Activated CD4-positive, CD25-positive, alpha-beta regulatory T cell treated with anti-CD3 and anti-CD28 coated beads, Interleukin-2, amount 50 U/mL, for 72 hours (primary cell): ENCODE measurements at regions not wholly inside any gene's neighbourhood (a gene's known extent, or its start where the extent isn't known, plus 50 kb on each side); places are given as distances from the start of the nearest gene placed in this dataset.
"Not testable (repeated sequence)": the region's sequence is repeated elsewhere in the genome, so short reads cannot be mapped to it uniquely, and the experiment has no call there.

Experiments used
- DNase-seq: peaks from one replicate; pipeline ENCODE4 v3.0.0; 2021

DNA sequence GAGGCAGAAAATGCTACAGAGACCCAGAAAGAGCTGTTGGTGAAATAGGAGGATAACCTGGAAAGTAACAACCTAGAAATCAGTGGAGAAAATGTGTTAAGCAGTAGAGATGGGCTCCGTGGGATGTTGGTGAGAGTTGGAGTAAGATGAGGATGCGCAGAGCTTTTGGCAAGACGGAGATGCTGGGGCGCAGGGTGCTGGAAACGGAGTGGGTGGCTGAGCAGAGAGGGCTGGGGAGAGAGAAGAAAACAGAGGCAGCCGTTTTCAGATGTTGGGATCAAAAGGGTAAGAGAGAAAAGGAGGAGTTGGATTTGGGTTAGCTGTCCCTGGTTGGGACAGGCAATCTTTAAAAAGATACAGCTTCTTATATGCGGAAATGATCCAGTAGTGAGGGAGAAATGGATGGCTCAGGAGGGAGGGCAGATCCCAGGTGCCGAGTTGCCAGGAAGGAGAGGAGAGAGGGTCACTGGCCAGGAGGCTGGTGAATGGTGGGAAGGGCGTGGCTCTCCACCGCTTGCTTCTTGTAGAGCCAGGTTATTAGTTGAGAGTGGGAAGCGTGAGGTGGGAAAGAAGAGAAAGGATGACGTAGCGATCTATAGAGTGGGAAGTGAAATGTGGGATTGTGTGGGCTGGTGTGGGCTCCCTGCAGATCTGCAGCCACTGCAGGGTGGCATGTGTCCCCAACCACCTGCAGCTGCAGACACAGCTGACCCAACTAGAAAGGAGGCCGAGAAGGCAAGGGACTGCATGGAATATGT is 182.2 kb upstream of the SVIL start:
- no peak for DNase-seq

DNA sequence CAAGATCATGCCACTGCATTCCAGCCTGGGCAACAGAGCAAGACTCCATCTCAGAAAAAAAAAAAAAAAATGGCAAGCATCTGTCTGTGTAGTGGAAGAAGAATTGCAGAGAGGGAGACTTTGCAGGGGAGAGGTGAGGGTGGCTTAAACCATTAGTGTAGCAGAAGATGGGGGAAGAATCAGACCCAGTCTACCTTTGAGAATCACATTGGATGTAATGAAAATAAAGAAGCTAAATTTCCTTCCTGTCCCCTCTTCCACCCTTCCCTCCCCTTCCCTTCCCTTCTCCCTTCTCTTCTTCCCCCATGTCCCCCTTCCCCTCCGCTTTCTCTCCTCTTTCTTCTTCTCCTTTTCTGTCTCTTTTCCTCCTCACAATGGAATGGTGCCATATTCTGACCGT is 180.8 kb upstream of the SVIL start:
- no peak for DNase-seq

- no peak for DNase-seq
Observed at GRCh38 chr10:29811751-29812427, 177.1 kb upstream of the SVIL start.

DNA sequence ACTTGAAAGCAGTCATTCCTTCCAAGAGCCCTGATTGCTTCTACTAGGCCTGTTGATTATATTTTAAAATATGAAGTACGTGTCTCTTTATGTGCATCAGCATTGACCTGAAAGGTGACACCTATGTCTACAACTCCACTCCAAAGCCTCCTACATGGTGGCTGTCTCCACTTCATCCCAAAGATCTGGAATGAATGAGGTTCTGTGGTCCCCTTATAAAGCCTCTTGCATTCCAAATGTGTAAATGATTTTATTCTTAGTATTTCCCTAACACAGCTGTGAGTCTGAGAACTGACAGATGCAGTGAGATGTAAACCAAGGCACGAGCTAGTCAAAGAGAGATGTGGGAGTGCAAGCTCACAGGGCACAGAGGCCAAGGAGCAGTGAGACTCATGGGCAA is 176.0 kb upstream of the SVIL start:
- DNase-seq = no peak

DNA sequence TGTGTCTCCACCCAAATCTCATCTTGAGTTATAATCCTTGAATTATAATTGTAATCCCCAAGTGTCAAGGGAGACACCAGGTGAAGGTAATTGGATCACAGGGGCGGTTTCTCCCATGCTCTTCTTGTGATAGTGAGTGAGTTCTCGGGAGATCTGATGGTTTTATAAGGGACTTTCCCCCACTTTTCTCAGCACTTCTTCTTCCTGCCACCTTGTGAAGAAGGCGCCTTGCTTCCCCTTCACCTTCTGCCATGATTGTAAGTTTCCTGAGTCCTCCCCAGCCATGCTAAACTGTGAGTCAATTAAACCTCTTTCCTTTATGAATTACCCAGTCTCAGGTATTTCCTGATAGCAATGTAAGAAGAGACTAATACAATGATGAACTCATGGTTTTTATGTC is 175.5 kb upstream of the SVIL start:
- not testable (repeated sequence) for DNase-seq

- no peak for DNase-seq
Observed at GRCh38 chr10:29809383-29809782, 174.6 kb upstream of the SVIL start.

- DNase-seq = no peak
Observed at GRCh38 chr10:29807163-29807806, 172.5 kb upstream of the SVIL start.

GRCh38 chr10:29806350-29806788 is 171.6 kb upstream of the SVIL start:
- DNase-seq = no peak

GRCh38 chr10:29805134-29805723 is 170.5 kb upstream of the SVIL start:
- no peak for DNase-seq

DNA sequence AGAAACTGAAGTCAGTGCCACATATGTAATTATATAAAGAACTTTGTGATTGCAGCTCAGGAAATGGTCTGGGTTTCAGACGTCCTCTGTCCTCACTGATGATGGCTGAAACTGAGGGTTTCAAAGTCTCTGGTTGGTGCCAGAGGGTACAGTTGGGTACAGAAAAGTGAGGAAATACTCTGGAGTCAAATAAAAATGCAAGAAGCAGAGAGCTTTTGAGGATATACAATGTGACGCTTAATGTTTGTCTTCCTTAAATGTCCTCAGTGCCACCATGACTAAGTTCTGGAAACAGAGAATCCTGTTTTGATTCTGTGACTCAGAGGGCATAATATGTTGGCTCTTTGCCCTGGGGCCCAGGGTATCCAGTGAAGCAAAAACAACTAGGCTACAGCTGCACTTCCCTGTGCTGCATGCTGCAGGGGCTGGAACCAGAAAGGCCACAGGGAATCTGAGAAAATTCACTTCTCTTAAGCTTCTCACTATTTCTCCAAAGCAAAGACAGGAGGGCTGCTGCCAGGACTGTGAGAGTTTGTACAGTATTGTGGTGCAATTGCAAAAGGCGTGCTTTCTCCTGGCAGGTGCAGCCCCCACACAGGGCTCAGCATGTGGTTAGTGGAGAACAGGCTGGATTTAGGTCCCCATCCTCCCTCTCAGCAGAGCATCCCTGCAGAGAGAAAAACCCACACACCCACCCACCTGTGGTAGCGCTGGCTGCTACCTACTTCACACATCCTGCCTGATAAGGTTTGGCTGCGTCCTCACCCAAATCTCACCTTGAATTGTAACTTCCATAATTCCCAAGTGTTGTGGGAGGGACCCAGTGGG is 169.5 kb upstream of the SVIL start:
- DNase-seq = no peak

DNA sequence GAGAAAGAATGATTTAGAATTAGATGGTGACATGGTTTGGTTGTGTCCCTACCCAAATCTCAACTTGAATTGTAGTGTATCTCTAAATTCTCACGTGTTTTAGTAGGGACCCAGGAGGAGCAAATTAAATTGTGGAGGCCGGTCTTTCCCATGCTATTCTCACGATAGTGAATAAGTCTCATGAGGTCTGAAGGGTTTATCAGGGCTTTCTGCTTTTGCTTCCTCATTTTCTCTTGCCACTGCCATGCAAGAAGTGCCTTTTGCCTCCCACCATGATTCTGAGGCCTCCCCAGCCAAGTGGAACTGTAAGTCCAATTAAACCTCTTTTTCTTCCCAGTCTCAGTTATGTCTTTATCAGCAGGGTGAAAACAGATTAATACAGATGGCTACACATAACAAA is 167.4 kb upstream of the SVIL start:
- no peak for DNase-seq

DNA sequence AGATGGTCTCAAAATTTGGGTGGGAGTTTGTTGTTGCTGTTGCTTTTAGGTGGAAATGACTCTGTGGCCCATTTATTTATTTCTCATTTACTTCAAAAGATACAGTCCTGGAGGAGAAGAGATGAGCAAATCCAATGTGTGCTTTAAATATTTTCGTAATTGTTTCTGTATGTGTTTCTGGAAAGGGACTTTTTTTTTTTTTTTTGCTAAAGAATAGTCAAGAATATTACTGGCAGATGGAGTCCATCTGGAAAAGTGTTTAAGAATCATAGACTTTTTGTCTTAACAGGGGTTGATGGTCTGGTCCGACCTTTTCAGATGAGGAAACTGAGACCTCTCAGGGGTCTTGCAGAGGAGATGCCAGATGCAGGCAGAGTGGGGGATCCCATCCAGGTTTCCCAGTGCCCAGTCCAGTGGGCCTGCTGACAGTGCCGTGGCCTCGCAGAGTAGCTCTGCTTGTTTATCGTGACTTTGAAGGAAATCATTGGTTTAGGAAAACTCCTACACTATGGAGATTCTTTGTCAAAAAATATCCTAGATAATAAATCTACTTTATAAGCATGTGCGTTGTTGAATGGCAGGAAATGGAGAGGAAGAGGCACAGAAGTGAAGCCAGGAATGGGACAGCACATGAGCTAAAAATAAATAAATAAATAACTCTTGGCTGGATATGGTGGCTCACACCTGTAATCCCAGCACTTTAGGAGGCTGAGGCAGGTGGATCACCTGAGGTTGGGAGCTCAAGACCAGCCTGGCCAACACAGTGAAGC is 164.3 kb upstream of the SVIL start:
- DNase-seq = no peak

- DNase-seq = no peak
Observed at GRCh38 chr10:29797616-29798015, 162.8 kb upstream of the SVIL start.

- no peak for DNase-seq
Observed at GRCh38 chr10:29795850-29796249, 161.1 kb upstream of the SVIL start.

- no peak for DNase-seq
Observed at GRCh38 chr10:29794776-29795611, 160.2 kb upstream of the SVIL start.

DNA sequence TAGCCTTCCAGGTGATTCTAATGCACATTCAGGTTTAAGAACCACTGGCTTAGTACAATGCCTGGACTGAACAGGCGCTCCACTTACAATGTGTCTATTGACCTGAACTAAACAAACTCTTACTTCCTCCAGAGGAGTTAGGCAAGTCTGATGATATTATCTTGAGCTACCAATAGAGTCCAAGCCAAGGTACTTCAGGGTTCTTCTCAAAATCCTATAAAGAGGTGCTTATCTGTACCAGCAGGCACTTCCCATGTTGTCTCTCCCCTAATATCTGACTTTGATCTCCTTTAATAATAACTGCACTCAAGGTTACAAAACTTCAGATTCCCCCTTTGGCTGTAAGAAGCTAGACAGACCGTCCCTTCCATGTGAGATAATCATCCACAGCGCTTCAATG is 157.0 kb upstream of the SVIL start:
- no peak for DNase-seq

DNA sequence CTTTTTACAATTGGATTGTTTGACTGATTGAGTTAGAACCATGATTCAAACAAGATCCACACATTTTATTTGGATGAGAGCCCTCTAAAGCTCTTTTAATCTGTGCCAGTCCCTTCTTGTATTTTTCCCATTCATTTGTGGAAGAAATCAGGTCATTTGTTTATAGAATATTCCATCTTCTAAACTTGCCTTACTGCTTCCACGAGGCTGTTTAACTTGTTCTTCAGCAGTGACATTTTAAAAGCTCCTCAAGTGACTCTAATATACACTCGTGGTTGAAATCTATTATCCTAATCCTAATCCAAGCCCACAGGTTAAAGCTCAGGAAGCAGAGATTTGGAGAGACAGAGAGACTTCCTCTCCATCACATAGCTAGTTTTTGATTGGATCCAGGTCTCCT is 155.4 kb upstream of the SVIL start:
- DNase-seq = no peak

GRCh38 chr10:29788113-29788512 is 153.3 kb upstream of the SVIL start:
- DNase-seq = no peak

DNA sequence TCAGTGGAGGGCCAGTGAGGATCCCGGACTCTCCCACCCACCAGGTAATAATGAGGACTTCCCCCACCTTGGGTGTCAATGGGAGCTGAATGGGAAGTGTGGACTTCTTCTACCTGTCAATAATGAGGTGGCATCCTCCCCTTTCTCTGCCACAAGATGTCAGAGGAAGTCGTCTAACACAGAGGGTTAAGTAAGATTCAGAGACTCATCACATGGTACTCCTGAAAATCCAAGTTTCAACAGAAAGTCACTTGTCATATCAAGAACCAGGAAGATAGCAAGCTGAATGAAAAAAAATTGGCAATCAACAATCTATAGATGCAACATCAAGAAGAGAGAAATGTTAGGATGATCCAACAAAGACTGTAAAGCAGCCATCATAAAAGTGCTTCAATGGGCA is 150.9 kb upstream of the SVIL start:
- no peak for DNase-seq

DNA sequence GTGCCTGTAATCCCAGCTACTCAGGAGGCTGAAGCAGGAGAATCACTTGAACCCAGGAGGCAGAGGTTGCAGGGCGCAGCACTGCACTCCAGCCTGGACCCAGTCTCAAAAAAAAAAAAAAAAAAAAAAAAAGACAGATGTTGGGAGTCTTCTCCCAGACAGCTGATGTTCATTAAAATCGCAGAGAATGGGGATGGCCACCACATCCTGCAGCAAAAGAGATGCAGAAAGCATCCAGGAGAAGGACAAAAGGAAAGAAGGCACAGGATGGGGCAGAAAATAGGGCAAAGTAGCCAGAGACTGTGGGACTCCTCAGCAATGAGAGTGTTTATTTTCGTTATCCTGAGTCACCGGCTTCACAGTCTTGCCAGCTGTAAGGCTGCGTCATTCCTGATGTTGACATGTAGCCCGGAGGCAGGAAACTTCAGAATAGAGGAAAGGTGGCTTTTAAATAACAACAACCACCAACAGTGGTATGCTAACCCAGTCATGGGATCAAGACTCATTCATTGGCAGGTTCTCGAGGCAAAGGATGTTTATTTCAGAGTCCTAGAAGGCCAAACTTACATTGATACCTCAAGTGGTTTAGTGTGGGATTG is 149.5 kb upstream of the SVIL start:
- no peak for DNase-seq
